OCI-LY3 (cell line): ENCODE measurements at regions not wholly inside any gene's neighbourhood (a gene's known extent, or its start where the extent isn't known, plus 50 kb on each side); places are given as distances from the start of the nearest gene placed in this dataset.

Source experiments
- EZH2phosphoT487 ChIP-seq: fragments of 200-600 bp; shearing (Covaris generic); IDR thresholded peaks from 2 replicates; pipeline ENCODE4 v1.6.1; 2018; ENCODE audit warnings: antibody characterized with exemption, mixed run types, low read depth
- TF ChIP-seq, protein P1 (sequence below): fragments of 200-600, 300-600 bp; sonication (generic); IDR thresholded peaks from 2 replicates; pipeline ENCODE4 v1.5.1; 2014; ENCODE audit warnings: antibody characterized with exemption, low read length, low read depth

GRCh38 chr2:7866104-7866503, 815.8 kb upstream of the ID2 start:
- TF ChIP-seq, protein P1, sequence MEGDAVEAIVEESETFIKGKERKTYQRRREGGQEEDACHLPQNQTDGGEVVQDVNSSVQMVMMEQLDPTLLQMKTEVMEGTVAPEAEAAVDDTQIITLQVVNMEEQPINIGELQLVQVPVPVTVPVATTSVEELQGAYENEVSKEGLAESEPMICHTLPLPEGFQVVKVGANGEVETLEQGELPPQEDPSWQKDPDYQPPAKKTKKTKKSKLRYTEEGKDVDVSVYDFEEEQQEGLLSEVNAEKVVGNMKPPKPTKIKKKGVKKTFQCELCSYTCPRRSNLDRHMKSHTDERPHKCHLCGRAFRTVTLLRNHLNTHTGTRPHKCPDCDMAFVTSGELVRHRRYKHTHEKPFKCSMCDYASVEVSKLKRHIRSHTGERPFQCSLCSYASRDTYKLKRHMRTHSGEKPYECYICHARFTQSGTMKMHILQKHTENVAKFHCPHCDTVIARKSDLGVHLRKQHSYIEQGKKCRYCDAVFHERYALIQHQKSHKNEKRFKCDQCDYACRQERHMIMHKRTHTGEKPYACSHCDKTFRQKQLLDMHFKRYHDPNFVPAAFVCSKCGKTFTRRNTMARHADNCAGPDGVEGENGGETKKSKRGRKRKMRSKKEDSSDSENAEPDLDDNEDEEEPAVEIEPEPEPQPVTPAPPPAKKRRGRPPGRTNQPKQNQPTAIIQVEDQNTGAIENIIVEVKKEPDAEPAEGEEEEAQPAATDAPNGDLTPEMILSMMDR, result no peak
- TF ChIP-seq EZH2phosphoT487, result no peak
